Activated CD8-positive, alpha-beta memory T cell treated with anti-CD3 and anti-CD28 coated beads for 4 hours (primary cell): ENCODE measurements at regions not wholly inside any gene's neighbourhood (a gene's known extent, or its start where the extent isn't known, plus 50 kb on each side); places are given as distances from the start of the nearest gene placed in this dataset.
"Not testable (repeated sequence)": the region's sequence is repeated elsewhere in the genome, so short reads cannot be mapped to it uniquely, and the experiment has no call there.

Experiments
- DNase-seq, 2 donors: peaks; one replicate each; pipeline ENCODE4 v3.0.0-alpha.2; 2020; ENCODE audit warnings: low read depth in 2 of 2

GRCh38 chrX:1059576-1060561 is 152.6 kb downstream of the CRLF2 start:
- DNase-seq = no peak

GRCh38 chrX:1053600-1053999 is 158.8 kb downstream of the CRLF2 start:
- DNase-seq = not testable (repeated sequence)

GRCh38 chrX:1053072-1053471 is 159.4 kb downstream of the CRLF2 start:
- no peak for DNase-seq

GRCh38 chrX:1052021-1052420 is 160.4 kb downstream of the CRLF2 start:
- DNase-seq = no peak

- DNase-seq = no peak
These were observed 161.0 kb downstream of the CRLF2 start for GRCh38 chrX:1051421-1051820.

GRCh38 chrX:1045680-1046314 is 166.7 kb downstream of the CRLF2 start:
- DNase-seq = no peak

- DNase-seq = no peak
These were observed 171.4 kb downstream of the CRLF2 start for GRCh38 chrX:1041091-1041490.

GRCh38 chrX:1035931-1036330 is 176.5 kb downstream of the CRLF2 start:
- DNase-seq = not testable (repeated sequence)

- DNase-seq = no peak
These were observed 177.2 kb downstream of the CRLF2 start for GRCh38 chrX:1035206-1035605.

GRCh38 chrX:1034717-1035116 is 177.7 kb downstream of the CRLF2 start:
- DNase-seq = no peak

- DNase-seq = no peak
These were observed 180.7 kb downstream of the CRLF2 start for GRCh38 chrX:1031521-1032430.

GRCh38 chrX:1029494-1029893 is 183.0 kb downstream of the CRLF2 start:
- no peak for DNase-seq

- DNase-seq = no peak
These were observed 184.8 kb downstream of the CRLF2 start for GRCh38 chrX:1027680-1028079.

GRCh38 chrX:1027133-1027532 is 185.3 kb downstream of the CRLF2 start:
- no peak for DNase-seq

GRCh38 chrX:1026263-1027015 is 186.0 kb downstream of the CRLF2 start:
- DNase-seq = no peak

GRCh38 chrX:1025413-1025812 is 187.0 kb downstream of the CRLF2 start:
- no peak for DNase-seq

- no peak for DNase-seq
These were observed 188.8 kb downstream of the CRLF2 start for GRCh38 chrX:1023676-1024075.

- DNase-seq = not testable (repeated sequence)
These were observed 191.0 kb downstream of the CRLF2 start for GRCh38 chrX:1021314-1021993.

GRCh38 chrX:1020634-1021166 is 191.7 kb downstream of the CRLF2 start:
- DNase-seq = no peak

- DNase-seq = not testable (repeated sequence)
These were observed 195.5 kb downstream of the CRLF2 start for GRCh38 chrX:1016926-1017325.
